ENCODE measurements at regions not wholly inside any gene's neighbourhood (a gene's known extent, or its start where the extent isn't known, plus 50 kb on each side); places are given as distances from the start of the nearest gene placed in this dataset.

- Histone ChIP-seq H3K27ac (no peak overlapping the region), H3K4me3 (no peak overlapping the region), H3K27me3 (no peaks in the 10 kb centered on the region), H3K4me1 (no peaks in the 10 kb centered on the region), H3K36me3 (no peaks in the 10 kb centered on the region), H3K9me3 (no peaks in the 10 kb centered on the region)
- intact Hi-C loops (cut with DNase I), result loop anchor here (10.0 kb wide), 1 partner anchor 357 kb away; no protein-coding TSS in a partner anchor
- no peak for TF ChIP-seq CTCF (IDR thresholded peaks at IDR 0.05)
- no peak for DNase-seq (ENCODE audit: low spot score in 2 of 2)
These were observed 198.4 kb upstream of the MEF2C start for GRCh38 chr5:89081360-89081759.

- Histone ChIP-seq H3K27ac (no peak overlapping the region), H3K36me3 (no peaks in the 10 kb centered on the region), H3K9me3 (no peaks in the 10 kb centered on the region), H3K4me1 (no peaks in the 10 kb centered on the region), H3K27me3 (no peaks in the 10 kb centered on the region), H3K4me3 (no peak overlapping the region)
- DNase-seq (ENCODE audit: low spot score in 2 of 2), result no peak
- no peak for TF ChIP-seq CTCF (IDR thresholded peaks at IDR 0.05)
- intact Hi-C loops (cut with DNase I), result loop anchor here (10.0 kb wide), 1 partner anchor 356 kb away; no protein-coding TSS in a partner anchor
These were observed 197.6 kb upstream of the MEF2C start for GRCh38 chr5:89080467-89081116.

GRCh38 chr5:89072842-89073672 is 190.1 kb upstream of the MEF2C start:
- Histone ChIP-seq H3K27me3 (no peaks in the 10 kb centered on the region), H3K9me3 (no peaks in the 10 kb centered on the region), H3K36me3 (no peaks in the 10 kb centered on the region), H3K4me1 (no peaks in the 10 kb centered on the region), H3K27ac (no peak overlapping the region), H3K4me3 (no peak overlapping the region)
- no peak for TF ChIP-seq CTCF (IDR thresholded peaks at IDR 0.05)
- DNase-seq (ENCODE audit: low spot score in 2 of 2), result no peak
- intact Hi-C loops (cut with DNase I), result no loop called here

GRCh38 chr5:89071941-89072331 is 189.0 kb upstream of the MEF2C start:
- H3K4me1 ChIP-seq, result no peaks in the 10 kb centered on the region
- intact Hi-C loops (cut with DNase I), result no loop called here
- no peak for TF ChIP-seq CTCF (IDR thresholded peaks at IDR 0.05)

GRCh38 chr5:89071101-89071940 is 188.3 kb upstream of the MEF2C start:
- Histone ChIP-seq H3K27ac (no peak overlapping the region), H3K27me3 (no peaks in the 10 kb centered on the region), H3K4me1 (no peaks in the 10 kb centered on the region), H3K36me3 (no peaks in the 10 kb centered on the region), H3K9me3 (no peaks in the 10 kb centered on the region), H3K4me3 (no peak overlapping the region)
- TF ChIP-seq CTCF (IDR thresholded peaks at IDR 0.05), result no peak
- DNase-seq (ENCODE audit: low spot score in 2 of 2), result no peak
- intact Hi-C loops (cut with DNase I), result no loop called here

More at GRCh38 chr5:89071941-89072331, 189.0 kb upstream of the MEF2C start:
- no peak overlapping the region for H3K27ac ChIP-seq
- H3K4me3 ChIP-seq, result no peak overlapping the region
- no peaks in the 10 kb centered on the region for H3K27me3 ChIP-seq
- H3K9me3 ChIP-seq, result no peaks in the 10 kb centered on the region
- H3K36me3 ChIP-seq, result no peaks in the 10 kb centered on the region
- DNase-seq (ENCODE audit: low spot score in 2 of 2), result no peak
